Bronchial epithelial cell (primary cell): ENCODE measurements at regions not wholly inside any gene's neighbourhood (a gene's known extent, or its start where the extent isn't known, plus 50 kb on each side); places are given as distances from the start of the nearest gene placed in this dataset.

Experiments
- DNase-seq: peaks from one replicate; pipeline ENCODE4 v3.0.0-alpha.2; 2010; ENCODE audit warnings: low read depth
- FAIRE-seq: peaks from 2 replicates; lab custom pipeline; 2011; peaks lifted over from hg19 to GRCh38; lab: Jason Lieb, UNC
- H3K27me3 ChIP-seq: 2 replicates; pipeline ENCODE4 v1.5.1; 2011; ENCODE audit warnings: low read length; ENCODE audit not compliant: control insufficient read depth, insufficient read depth
- H3K36me3 ChIP-seq: 2 replicates; pipeline ENCODE4 v1.5.1; 2011; ENCODE audit warnings: low read length; ENCODE audit not compliant: control insufficient read depth, insufficient read depth
- H3K4me3 ChIP-seq: 2 replicates; pipeline ENCODE4 v1.5.1; 2011; ENCODE audit warnings: mild to moderate bottlenecking, low read depth, low read length, control low read depth
- TF ChIP-seq, protein P1 (sequence below): IDR thresholded peaks from 2 replicates; pipeline ENCODE4 v1.5.1; 2011; ENCODE audit warnings: mild to moderate bottlenecking, moderate library complexity, low read length, control low read depth, inconsistent platforms; ENCODE audit not compliant: insufficient read depth, severe bottlenecking

DNA sequence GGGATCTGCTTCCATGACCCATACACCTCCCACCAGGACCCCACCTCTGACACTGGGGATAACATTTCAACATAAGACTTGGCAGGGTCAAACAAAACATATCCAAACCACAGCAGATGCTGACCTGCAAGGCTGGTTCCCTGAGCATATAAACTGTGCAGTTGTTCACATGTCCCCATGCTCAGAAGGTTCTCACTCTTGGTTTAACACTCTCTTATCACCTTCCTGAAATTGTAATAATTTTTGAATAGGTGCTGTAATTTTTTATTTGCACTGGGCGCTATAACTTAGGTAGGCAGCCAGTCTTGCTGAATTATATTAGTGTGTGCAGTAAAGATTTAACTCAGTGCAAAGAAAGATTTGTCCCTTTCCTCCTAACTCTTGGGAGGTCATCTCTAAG, 824.8 kb upstream of the SOX9 start:
- no peaks in the 10 kb centered on the region for H3K27me3 ChIP-seq
- DNase-seq (no peak), FAIRE-seq (no peak)
- TF ChIP-seq, protein P1, sequence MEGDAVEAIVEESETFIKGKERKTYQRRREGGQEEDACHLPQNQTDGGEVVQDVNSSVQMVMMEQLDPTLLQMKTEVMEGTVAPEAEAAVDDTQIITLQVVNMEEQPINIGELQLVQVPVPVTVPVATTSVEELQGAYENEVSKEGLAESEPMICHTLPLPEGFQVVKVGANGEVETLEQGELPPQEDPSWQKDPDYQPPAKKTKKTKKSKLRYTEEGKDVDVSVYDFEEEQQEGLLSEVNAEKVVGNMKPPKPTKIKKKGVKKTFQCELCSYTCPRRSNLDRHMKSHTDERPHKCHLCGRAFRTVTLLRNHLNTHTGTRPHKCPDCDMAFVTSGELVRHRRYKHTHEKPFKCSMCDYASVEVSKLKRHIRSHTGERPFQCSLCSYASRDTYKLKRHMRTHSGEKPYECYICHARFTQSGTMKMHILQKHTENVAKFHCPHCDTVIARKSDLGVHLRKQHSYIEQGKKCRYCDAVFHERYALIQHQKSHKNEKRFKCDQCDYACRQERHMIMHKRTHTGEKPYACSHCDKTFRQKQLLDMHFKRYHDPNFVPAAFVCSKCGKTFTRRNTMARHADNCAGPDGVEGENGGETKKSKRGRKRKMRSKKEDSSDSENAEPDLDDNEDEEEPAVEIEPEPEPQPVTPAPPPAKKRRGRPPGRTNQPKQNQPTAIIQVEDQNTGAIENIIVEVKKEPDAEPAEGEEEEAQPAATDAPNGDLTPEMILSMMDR: no peak
- no peak overlapping the region for H3K4me3 ChIP-seq
- no peaks in the 10 kb centered on the region for H3K36me3 ChIP-seq

DNA sequence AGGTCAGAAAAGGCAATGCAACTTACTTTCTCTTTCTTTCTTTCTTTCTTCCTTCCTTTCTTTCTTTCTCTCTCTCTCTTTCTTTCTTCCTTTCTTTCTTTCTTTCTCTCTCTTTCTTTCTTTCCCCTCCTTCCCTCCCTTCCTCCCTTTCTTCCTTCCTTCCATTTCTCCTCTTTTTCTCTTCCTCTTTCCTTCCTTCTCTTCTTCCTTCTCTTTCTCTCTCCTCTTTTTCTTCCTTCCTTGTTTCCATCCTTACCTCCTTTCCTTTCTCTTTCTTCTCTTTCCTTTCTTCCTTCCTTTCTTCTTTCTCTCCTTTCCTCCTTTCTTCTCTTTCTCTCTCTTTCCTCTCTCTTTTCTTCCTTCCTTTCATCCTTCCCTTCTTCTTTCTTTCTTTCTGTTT, 819.8 kb upstream of the SOX9 start:
- FAIRE-seq: no peak
- no peak for DNase-seq
- TF ChIP-seq, protein P1: no peak
- H3K4me3 ChIP-seq: no peak overlapping the region
- H3K36me3 ChIP-seq: no peaks in the 10 kb centered on the region
- no peaks in the 10 kb centered on the region for H3K27me3 ChIP-seq

DNA sequence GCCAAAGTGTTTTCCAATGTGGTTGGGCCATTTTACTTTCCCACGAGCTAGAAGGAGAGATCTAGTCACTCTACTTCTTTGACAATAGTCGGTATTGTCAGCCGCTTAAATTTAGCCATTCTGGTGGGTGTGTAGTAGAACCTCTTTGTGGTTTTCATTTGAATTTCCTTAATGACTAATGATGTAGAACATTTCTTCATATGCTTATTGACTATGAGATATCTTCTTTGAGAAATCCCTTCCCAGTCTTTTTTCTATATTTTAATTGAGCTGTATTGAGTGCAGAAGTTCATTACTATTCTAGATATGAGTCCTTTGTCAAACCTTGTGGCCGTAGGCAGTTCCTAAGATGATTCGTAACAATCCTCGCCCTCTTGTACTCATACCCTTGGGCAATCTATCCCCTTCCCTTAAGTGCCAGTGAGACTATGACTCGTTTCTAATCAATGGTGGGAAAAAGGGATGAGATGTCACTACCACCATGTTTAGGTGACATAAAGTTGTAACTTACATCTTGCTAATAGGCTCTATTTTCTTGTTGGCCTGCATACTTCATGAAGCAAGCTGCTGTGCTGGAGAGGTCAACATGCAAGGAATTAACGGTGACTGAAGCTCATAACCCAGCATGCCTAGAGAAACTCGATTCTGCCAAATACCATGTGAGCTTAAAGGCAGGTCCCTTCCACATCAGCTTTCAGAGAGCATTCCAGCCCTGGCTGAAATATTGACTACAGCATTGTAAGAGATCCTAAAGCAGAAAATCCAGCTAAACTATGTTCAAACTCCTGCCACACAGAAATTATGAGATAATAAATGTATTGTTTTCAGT, 817.9 kb upstream of the SOX9 start:
- DNase-seq: peak; percentile 49
- Histone ChIP-seq H3K4me3 (no peak overlapping the region), H3K27me3 (no peaks in the 10 kb centered on the region), H3K36me3 (no peaks in the 10 kb centered on the region)
- FAIRE-seq: no peak
- TF ChIP-seq, protein P1: no peak

DNA sequence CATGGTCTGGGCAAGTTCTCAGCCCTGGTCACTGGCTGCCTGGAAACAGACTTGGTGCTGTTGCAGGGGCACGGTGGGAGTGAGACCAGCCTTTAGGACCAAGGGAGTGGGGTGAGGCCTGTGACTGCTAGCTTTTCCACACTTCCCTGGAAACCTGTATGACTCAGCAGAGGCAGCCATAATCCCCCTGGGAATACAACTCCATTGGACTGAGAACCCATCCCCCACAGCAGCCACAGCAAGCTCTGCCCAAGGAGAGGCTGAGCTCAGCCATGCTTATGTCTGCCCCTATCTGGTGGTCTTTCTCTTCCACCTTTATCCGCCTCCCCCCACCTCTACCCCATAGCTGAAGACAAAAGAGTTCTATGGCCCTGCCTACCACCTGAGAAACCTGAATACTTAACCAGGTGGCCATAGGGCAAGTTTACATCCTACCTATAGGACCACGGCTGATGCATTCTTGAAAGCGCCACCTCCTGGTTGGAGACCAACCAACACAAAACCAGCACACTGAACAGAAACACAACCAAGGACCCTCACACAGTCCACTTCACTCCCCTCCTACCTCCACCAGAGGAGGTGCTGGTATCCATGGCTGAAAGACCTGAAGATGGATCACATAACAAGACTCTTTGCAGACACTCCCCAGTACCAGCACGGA, 816.2 kb upstream of the SOX9 start:
- DNase-seq (no peak), FAIRE-seq (peak; percentile 93)
- Histone ChIP-seq H3K27me3 (no peaks in the 10 kb centered on the region), H3K36me3 (no peaks in the 10 kb centered on the region), H3K4me3 (no peak overlapping the region)
- TF ChIP-seq, protein P1: no peak

DNA sequence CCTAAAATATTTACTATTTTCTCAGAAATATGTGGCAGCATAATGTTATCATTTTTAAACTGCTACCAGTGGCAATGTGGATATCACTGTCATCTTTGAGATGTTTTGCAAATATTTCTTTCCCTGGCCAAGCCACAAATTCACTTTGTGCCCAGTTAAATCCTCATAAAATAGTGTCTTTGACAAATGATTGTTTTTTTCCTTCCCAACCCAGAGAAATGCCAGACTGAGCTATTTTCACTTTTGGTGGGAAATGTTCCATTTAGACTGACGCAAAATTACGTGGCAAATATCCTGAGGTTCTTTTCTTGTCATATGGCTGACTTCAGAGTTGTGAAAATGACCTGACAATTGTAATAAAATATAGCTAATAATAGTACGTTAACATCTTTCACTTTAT, 807.0 kb upstream of the SOX9 start:
- TF ChIP-seq, protein P1: no peak
- FAIRE-seq (no peak), DNase-seq (no peak)
- Histone ChIP-seq H3K36me3 (no peaks in the 10 kb centered on the region), H3K4me3 (no peak overlapping the region), H3K27me3 (no peaks in the 10 kb centered on the region)
